ENCODE measurements at regions not wholly inside any gene's neighbourhood (a gene's known extent, or its start where the extent isn't known, plus 50 kb on each side); places are given as distances from the start of the nearest gene placed in this dataset.

DNA sequence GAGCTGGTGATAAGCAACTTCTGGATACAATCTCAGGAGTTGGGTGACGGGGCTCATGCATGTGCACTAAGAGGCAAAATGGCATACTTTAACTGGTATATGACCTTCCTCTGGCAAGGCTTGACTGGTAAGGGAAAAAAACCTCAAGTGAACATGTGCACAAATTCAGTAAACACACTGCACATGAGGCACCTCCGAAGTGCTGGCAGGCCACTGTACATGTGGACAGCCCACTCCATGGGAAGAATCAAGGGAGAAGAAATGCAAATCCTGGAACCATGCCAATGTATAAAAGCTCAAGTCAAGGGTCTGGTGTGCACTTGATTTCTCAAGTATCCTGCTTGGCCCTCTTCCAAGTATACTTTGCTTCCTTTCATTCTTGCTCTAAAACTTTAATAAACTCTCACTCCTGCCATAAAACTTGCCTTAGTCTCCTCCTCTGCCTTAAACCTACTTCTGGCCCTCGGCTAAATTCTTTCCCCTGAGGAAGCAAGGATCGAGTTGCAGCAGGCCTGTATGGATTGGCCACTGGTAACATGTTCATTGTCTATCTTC is 167.2 kb downstream of the RAMP3 start:
- Histone ChIP-seq H3K36me3 (replicated peaks in 1 of 2; ENCODE audit: control insufficient read depth in 1 of 2, insufficient read depth in 2 of 2, low read length in 2 of 2) (no peaks in the 10 kb centered on the region), H3K9ac (ENCODE audit: insufficient read depth, low read length, poor library complexity, severe bottlenecking) (no peak overlapping the region), H3K9me3 (replicated peaks in 1 of 2; ENCODE audit: control insufficient read depth in 1 of 2, insufficient read depth in 1 of 2, low read length in 2 of 2) (peaks cover 0 to 6% of the 10 kb centered on the region in 2 donors), H3K27me3 (ENCODE audit: control insufficient read depth in 2 of 2, insufficient read depth in 2 of 2, low read length in 2 of 2) (no peaks in the 10 kb centered on the region), H4K20me1 (ENCODE audit: insufficient read depth, low read length) (no peaks in the 10 kb centered on the region), H3K27ac (ENCODE audit: low read depth in 1 of 2, low read length in 2 of 2) (no peak overlapping the region), H3K4me3 (replicated peaks in 1 of 3; ENCODE audit: low read depth in 2 of 3, low read length in 3 of 3) (no peak overlapping the region), H2AFZ (ENCODE audit: insufficient read depth, low read depth, low read length, poor library complexity, severe bottlenecking) (no peak overlapping the region), H3K4me2 (replicated peaks; ENCODE audit: extremely low read depth, low read length, poor library complexity, severe bottlenecking) (no peak overlapping the region), H3K4me1 (ENCODE audit: control insufficient read depth in 1 of 2, insufficient read depth in 2 of 2, low read length in 2 of 2) (no peaks in the 10 kb centered on the region), H3K79me2 (ENCODE audit: insufficient read depth, low read length) (no peaks in the 10 kb centered on the region)
- H3K4me1 Mint-ChIP-seq: no peaks in the 10 kb centered on the region
- H3K9me3 Mint-ChIP-seq: peaks cover 2 to 15% (median 10%) of the 10 kb centered on the region in 7 donors
- H3K27me3 Mint-ChIP-seq (ENCODE audit: low read depth in 3 of 3): peaks cover 0 to 4% (median 0%) of the 10 kb centered on the region in 3 donors
- no peak overlapping the region for H3K27ac Mint-ChIP-seq
- no peak for DNase-seq
- WGBS (ENCODE audit: insufficient coverage): 75% methylated on average over 1 of the region's 4 CpGs
- no peak overlapping the region for H3K4me3 Mint-ChIP-seq
- TF ChIP-seq, protein P1, sequence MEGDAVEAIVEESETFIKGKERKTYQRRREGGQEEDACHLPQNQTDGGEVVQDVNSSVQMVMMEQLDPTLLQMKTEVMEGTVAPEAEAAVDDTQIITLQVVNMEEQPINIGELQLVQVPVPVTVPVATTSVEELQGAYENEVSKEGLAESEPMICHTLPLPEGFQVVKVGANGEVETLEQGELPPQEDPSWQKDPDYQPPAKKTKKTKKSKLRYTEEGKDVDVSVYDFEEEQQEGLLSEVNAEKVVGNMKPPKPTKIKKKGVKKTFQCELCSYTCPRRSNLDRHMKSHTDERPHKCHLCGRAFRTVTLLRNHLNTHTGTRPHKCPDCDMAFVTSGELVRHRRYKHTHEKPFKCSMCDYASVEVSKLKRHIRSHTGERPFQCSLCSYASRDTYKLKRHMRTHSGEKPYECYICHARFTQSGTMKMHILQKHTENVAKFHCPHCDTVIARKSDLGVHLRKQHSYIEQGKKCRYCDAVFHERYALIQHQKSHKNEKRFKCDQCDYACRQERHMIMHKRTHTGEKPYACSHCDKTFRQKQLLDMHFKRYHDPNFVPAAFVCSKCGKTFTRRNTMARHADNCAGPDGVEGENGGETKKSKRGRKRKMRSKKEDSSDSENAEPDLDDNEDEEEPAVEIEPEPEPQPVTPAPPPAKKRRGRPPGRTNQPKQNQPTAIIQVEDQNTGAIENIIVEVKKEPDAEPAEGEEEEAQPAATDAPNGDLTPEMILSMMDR (IDR thresholded peaks at IDR 0.05): no peak
- intact Hi-C loops (cut with micrococcal nuclease): no loop called here
- no peaks in the 10 kb centered on the region for H3K36me3 Mint-ChIP-seq

DNA sequence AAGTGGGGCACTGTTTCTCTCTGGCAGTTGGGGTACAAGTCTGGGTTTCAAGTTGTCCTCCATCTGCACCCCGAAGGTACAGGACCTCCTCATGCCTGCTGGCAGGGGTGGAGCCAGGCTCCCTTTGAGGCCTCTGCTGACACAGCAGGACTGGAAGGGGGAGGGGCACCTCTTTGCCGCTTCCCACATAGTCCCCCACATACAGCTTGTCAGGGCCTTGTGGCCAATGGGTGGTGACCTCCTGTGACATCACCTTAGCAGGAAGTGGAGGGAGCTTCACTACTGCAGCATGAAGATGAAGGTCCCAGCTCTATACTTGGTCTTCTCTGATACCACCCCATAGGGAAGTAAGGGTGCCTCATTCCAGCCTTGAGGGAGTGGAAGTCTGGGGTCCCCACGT is 167.8 kb downstream of the RAMP3 start:
- Mint-ChIP-seq H3K4me3 (no peak overlapping the region), H3K36me3 (no peaks in the 10 kb centered on the region), H3K27ac (no peak overlapping the region), H3K9me3 (peaks cover 2 to 11% (median 10%) of the 10 kb centered on the region in 7 donors), H3K27me3 (ENCODE audit: low read depth in 3 of 3) (peaks cover 0 to 4% (median 0%) of the 10 kb centered on the region in 3 donors), H3K4me1 (no peaks in the 10 kb centered on the region)
- no peaks in the 10 kb centered on the region for H3K36me3 ChIP-seq (replicated peaks in 1 of 2; ENCODE audit: control insufficient read depth in 1 of 2, insufficient read depth in 2 of 2, low read length in 2 of 2)
- intact Hi-C loops (cut with micrococcal nuclease): no loop called here
- 72% methylated on average over 2 of the region's 3 CpGs for WGBS (ENCODE audit: insufficient coverage)
- H3K9me3 ChIP-seq (replicated peaks in 1 of 2; ENCODE audit: control insufficient read depth in 1 of 2, insufficient read depth in 1 of 2, low read length in 2 of 2): peaks cover 0 to 6% of the 10 kb centered on the region in 2 donors
- H3K27ac ChIP-seq (ENCODE audit: low read depth in 1 of 2, low read length in 2 of 2): no peak overlapping the region
- TF ChIP-seq, protein P1 (IDR thresholded peaks at IDR 0.05): no peak
- H2AFZ ChIP-seq (ENCODE audit: insufficient read depth, low read depth, low read length, poor library complexity, severe bottlenecking): no peak overlapping the region
- no peaks in the 10 kb centered on the region for H3K79me2 ChIP-seq (ENCODE audit: insufficient read depth, low read length)
- no peak overlapping the region for H3K9ac ChIP-seq (ENCODE audit: insufficient read depth, low read length, poor library complexity, severe bottlenecking)
- no peaks in the 10 kb centered on the region for H3K27me3 ChIP-seq (ENCODE audit: control insufficient read depth in 2 of 2, insufficient read depth in 2 of 2, low read length in 2 of 2)
- no peaks in the 10 kb centered on the region for H4K20me1 ChIP-seq (ENCODE audit: insufficient read depth, low read length)
- no peak for DNase-seq
- no peak overlapping the region for H3K4me2 ChIP-seq (replicated peaks; ENCODE audit: extremely low read depth, low read length, poor library complexity, severe bottlenecking)
- no peaks in the 10 kb centered on the region for H3K4me1 ChIP-seq (ENCODE audit: control insufficient read depth in 1 of 2, insufficient read depth in 2 of 2, low read length in 2 of 2)
- H3K4me3 ChIP-seq (replicated peaks in 1 of 3; ENCODE audit: low read depth in 2 of 3, low read length in 3 of 3): no peak overlapping the region
